AG09309 (cell line): ENCODE measurements at regions not wholly inside any gene's neighbourhood (a gene's known extent, or its start where the extent isn't known, plus 50 kb on each side); places are given as distances from the start of the nearest gene placed in this dataset.

ENCODE experiments used
- DNase-seq: peaks from one replicate; pipeline ENCODE4 v3.0.0-alpha.2; 2010; ENCODE audit warnings: low read depth
- H3K4me3 ChIP-seq: 2 replicates; pipeline ENCODE4 v1.5.1; 2011; ENCODE audit warnings: mild to moderate bottlenecking, low read depth, low read length, moderate library complexity; ENCODE audit not compliant: control insufficient read depth
- CTCF ChIP-seq: IDR thresholded peaks from 2 replicates; pipeline ENCODE4 v1.5.1; 2011; ENCODE audit warnings: mild to moderate bottlenecking, low read depth, low read length, inconsistent platforms; ENCODE audit not compliant: insufficient read depth, control insufficient read depth; ENCODE audit errors: missing control alignments

- DNase-seq: no peak
- no peak for TF ChIP-seq CTCF
- no peak overlapping the region for H3K4me3 ChIP-seq
These were observed 207.1 kb upstream of the SLC16A7 start for GRCh38 chr12:59388694-59389093.

- no peak overlapping the region for H3K4me3 ChIP-seq
- TF ChIP-seq CTCF: no peak
- DNase-seq: no peak
These were observed 207.7 kb upstream of the SLC16A7 start for GRCh38 chr12:59388176-59388575.

GRCh38 chr12:59386236-59386635 is 209.6 kb upstream of the SLC16A7 start:
- DNase-seq: no peak
- no peak overlapping the region for H3K4me3 ChIP-seq
- TF ChIP-seq CTCF: no peak

GRCh38 chr12:59383079-59383822 is 212.6 kb upstream of the SLC16A7 start:
- peak; percentile 61 for DNase-seq
- TF ChIP-seq CTCF: no peak
- H3K4me3 ChIP-seq: no peak overlapping the region; the same call in 1 of the 2 replicates

GRCh38 chr12:59382282-59383078 is 213.3 kb upstream of the SLC16A7 start:
- H3K4me3 ChIP-seq: no peak overlapping the region; the same call in 1 of the 2 replicates

GRCh38 chr12:59381106-59381505 is 214.7 kb upstream of the SLC16A7 start:
- DNase-seq: no peak
- no peak overlapping the region for H3K4me3 ChIP-seq
- no peak for TF ChIP-seq CTCF

More at GRCh38 chr12:59382282-59383078, 213.3 kb upstream of the SLC16A7 start:
- no peak for TF ChIP-seq CTCF
- no peak for DNase-seq
